BE2C (cell line): ENCODE measurements at regions not wholly inside any gene's neighbourhood (a gene's known extent, or its start where the extent isn't known, plus 50 kb on each side); places are given as distances from the start of the nearest gene placed in this dataset.

Experiments
- DNase-seq: peaks from one replicate; pipeline ENCODE4 v3.0.0-alpha.2; 2020
- H3K27me3 ChIP-seq: fragments of 250-450 bp; sonication (Bioruptor Pico); 2 replicates; pipeline ENCODE4 v1.5.1; 2020; ENCODE audit warnings: mild to moderate bottlenecking
- H3K36me3 ChIP-seq: fragments of 250-450 bp; sonication (Bioruptor Pico); 2 replicates; pipeline ENCODE4 v1.5.1; 2020; ENCODE audit warnings: mild to moderate bottlenecking
- H3K4me1 ChIP-seq: fragments of 250-450 bp; sonication (Bioruptor Pico); 2 replicates; pipeline ENCODE4 v1.5.1; 2020
- H3K4me3 ChIP-seq: 2 replicates; pipeline ENCODE4 v1.5.1; 2011; ENCODE audit warnings: low read depth, low read length
- H3K9me3 ChIP-seq: fragments of 250-450 bp; sonication (Bioruptor Pico); 2 replicates; pipeline ENCODE4 v1.5.1; 2020
- CTCF ChIP-seq: IDR thresholded peaks from 2 replicates; pipeline ENCODE4 v1.5.1; 2012; ENCODE audit warnings: mild to moderate bottlenecking, low read depth, low read length

- peak overlapping the region; percentile 59 for H3K4me3 ChIP-seq
- peak; percentile 46 for DNase-seq
- no peaks in the 10 kb centered on the region for H3K9me3 ChIP-seq
- H3K36me3 ChIP-seq, result no peaks in the 10 kb centered on the region
- H3K4me1 ChIP-seq, result no peaks in the 10 kb centered on the region
- TF ChIP-seq CTCF, result no peak
- peaks cover 8% of the 10 kb centered on the region for H3K27me3 ChIP-seq
Measured at GRCh38 chr3:43994657-43995546, 246.8 kb upstream of the TOPAZ1 start.

- TF ChIP-seq CTCF, result no peak
- H3K36me3 ChIP-seq, result no peaks in the 10 kb centered on the region
- no peaks in the 10 kb centered on the region for H3K4me1 ChIP-seq
- peak overlapping the region; percentile 59 for H3K4me3 ChIP-seq
- H3K27me3 ChIP-seq, result peaks cover 8% of the 10 kb centered on the region
- no peaks in the 10 kb centered on the region for H3K9me3 ChIP-seq
- peak; percentile 20 for DNase-seq
Measured at GRCh38 chr3:43995547-43996378, 245.9 kb upstream of the TOPAZ1 start.

- DNase-seq, result peak; percentile 65
Measured at GRCh38 chr3:43996379-43997301, 245.0 kb upstream of the TOPAZ1 start.

GRCh38 chr3:43997316-43997715 lies 244.4 kb upstream of the TOPAZ1 start:
- H3K36me3 ChIP-seq, result no peaks in the 10 kb centered on the region
- peaks cover 8% of the 10 kb centered on the region for H3K27me3 ChIP-seq
- no peak for DNase-seq
- H3K9me3 ChIP-seq, result no peaks in the 10 kb centered on the region
- no peak for TF ChIP-seq CTCF
- H3K4me3 ChIP-seq, result peak overlapping the region; percentile 59
- H3K4me1 ChIP-seq, result no peaks in the 10 kb centered on the region

More at GRCh38 chr3:43996379-43997301, 245.0 kb upstream of the TOPAZ1 start:
- TF ChIP-seq CTCF, result peak; percentile 19; the same call in 1 of the 2 replicates
- Histone ChIP-seq H3K4me3 (peak overlapping the region; percentile 59), H3K27me3 (peaks cover 8% of the 10 kb centered on the region), H3K36me3 (no peaks in the 10 kb centered on the region), H3K4me1 (no peaks in the 10 kb centered on the region), H3K9me3 (no peaks in the 10 kb centered on the region)

GRCh38 chr3:43997788-43998369 lies 243.8 kb upstream of the TOPAZ1 start:
- TF ChIP-seq CTCF, result no peak
- DNase-seq, result no peak
- Histone ChIP-seq H3K9me3 (no peaks in the 10 kb centered on the region), H3K4me3 (peak overlapping the region; percentile 76), H3K27me3 (peaks cover 8% of the 10 kb centered on the region), H3K4me1 (no peaks in the 10 kb centered on the region), H3K36me3 (no peaks in the 10 kb centered on the region)
